HepG2 (cell line): ENCODE measurements at regions not wholly inside any gene's neighbourhood (a gene's known extent, or its start where the extent isn't known, plus 50 kb on each side); places are given as distances from the start of the nearest gene placed in this dataset.
A peak's percentile ranks its signal among the peaks of the same experiment; 100 is the strongest.

Experiments used
- ATF7-NPFF ChIP-seq: sonication (generic); formaldehyde crosslinking; IDR thresholded peaks from 2 replicates; pipeline ENCODE4 v1.8.1; 2023; ENCODE audit warnings: mild to moderate bottlenecking, low read depth, missing genetic modification reagents, moderate library complexity
- CBX2 ChIP-seq, 2 experiments: fragments of 200-600 bp in 1 of 2; sonication (generic); formaldehyde crosslinking in 1 of 2; IDR thresholded peaks; 2 replicates each; pipeline versions ENCODE4 v1.7.0 to v1.8.1; 2018 to 2022; ENCODE audit warnings: low read depth in 2 of 2, low read length in 1 of 2, mild to moderate bottlenecking in 1 of 2, missing genetic modification reagents in 1 of 2
- CEBPB ChIP-seq: IDR thresholded peaks from 2 replicates; pipeline ENCODE4 v1.6.1; 2011; ENCODE audit warnings: low read depth, low read length, improper control_type of control experiment, borderline replicate concordance
- KLF9 ChIP-seq: IDR thresholded peaks from 2 replicates; pipeline ENCODE4 v1.6.1; 2016; ENCODE audit warnings: low read depth
- MED8 ChIP-seq: sonication (generic); formaldehyde crosslinking; IDR thresholded peaks from 2 replicates; pipeline ENCODE4 v1.8.1; 2023; ENCODE audit warnings: mild to moderate bottlenecking, missing genetic modification reagents; ENCODE audit not compliant: insufficient replicate concordance
- MIER2 ChIP-seq: IDR thresholded peaks from 2 replicates; pipeline ENCODE4 v1.6.1; 2016; ENCODE audit warnings: missing biosample characterization, missing genetic modification reagents
- NCOA2 ChIP-seq: sonication (generic); formaldehyde crosslinking; IDR thresholded peaks from 2 replicates; pipeline ENCODE4 v1.8.0; 2022; ENCODE audit warnings: inconsistent platforms
- PCBP1 ChIP-seq: fragments of 200-400 bp; formaldehyde crosslinking; IDR thresholded peaks from 2 replicates; pipeline ENCODE4 v1.6.1; 2017; ENCODE audit warnings: mild to moderate bottlenecking, low read depth, low read length, borderline replicate concordance
- PHF8 ChIP-seq: sonication (generic); formaldehyde crosslinking; IDR thresholded peaks from 2 replicates; pipeline ENCODE4 v1.5.0; 2020; ENCODE audit warnings: missing genetic modification reagents
- PLSCR1 ChIP-seq: sonication (generic); formaldehyde crosslinking; IDR thresholded peaks from 2 replicates; pipeline ENCODE4 v1.5.0; 2020; ENCODE audit warnings: missing genetic modification reagents, mild to moderate bottlenecking, borderline replicate concordance
- REST ChIP-seq, 2 experiments: IDR thresholded peaks; 2 replicates each; pipeline ENCODE4 v1.6.1; 2011 to 2012; ENCODE audit warnings: low read length in 2 of 2, borderline replicate concordance in 1 of 2, low read depth in 1 of 2, mild to moderate bottlenecking in 1 of 2, moderate library complexity in 1 of 2
- SKI ChIP-seq: fragments of 450-650 bp; IDR thresholded peaks from one replicate; pipeline ENCODE4 v1.6.1; 2018; ENCODE audit warnings: mild to moderate bottlenecking; ENCODE audit not compliant: partially characterized antibody
- SRF ChIP-seq: IDR thresholded peaks from 2 replicates; pipeline ENCODE4 v1.6.1; 2011; ENCODE audit warnings: mild to moderate bottlenecking, low read depth, low read length, moderate library complexity
- SRSF1 ChIP-seq: fragments of 200-400 bp; formaldehyde crosslinking; optimal IDR thresholded peaks from 2 replicates; pipeline ENCODE3; 2017; ENCODE audit warnings: mild to moderate bottlenecking, low read depth, low read length, moderate library complexity
- TCF7L2 ChIP-seq: IDR thresholded peaks from 2 replicates; pipeline ENCODE4 v1.6.1; 2011; ENCODE audit warnings: mild to moderate bottlenecking, low read depth, low read length, moderate library complexity
- ZNF138 ChIP-seq: sonication (generic); formaldehyde crosslinking; IDR thresholded peaks from 2 replicates; pipeline ENCODE4 v1.5.0; 2020; ENCODE audit warnings: mild to moderate bottlenecking, low read depth, missing genetic modification reagents
- ZNF296 ChIP-seq: sonication (generic); formaldehyde crosslinking; conservative IDR thresholded peaks from 2 replicates; pipeline ENCODE4 v1.5.0; 2020; ENCODE audit warnings: mild to moderate bottlenecking, missing genetic modification reagents
- TF ChIP-seq, protein P1 (sequence below): sonication (generic); formaldehyde crosslinking; conservative IDR thresholded peaks from 2 replicates; pipeline ENCODE4 v1.8.0; 2022; ENCODE audit warnings: mild to moderate bottlenecking, moderate library complexity, missing genetic modification reagents

DNA sequence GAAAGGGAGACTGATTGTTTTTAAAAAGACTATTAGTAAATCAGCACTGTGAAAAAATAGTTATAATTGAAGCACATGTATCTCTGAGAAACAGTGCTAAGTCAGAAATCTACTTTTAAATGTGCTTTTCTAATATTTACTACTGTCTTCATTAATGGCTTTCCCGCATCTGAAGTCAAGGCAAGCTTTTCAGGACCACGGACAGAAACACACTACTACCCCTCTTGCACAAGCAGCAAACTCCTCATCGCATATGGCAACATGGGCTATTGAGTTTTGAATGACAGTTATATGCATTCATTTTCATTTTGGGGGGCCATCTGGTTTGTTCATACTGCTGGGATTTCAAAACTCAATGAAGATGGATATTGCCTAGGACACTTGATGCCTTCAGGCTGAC lies 433.4 kb upstream of the CAMK1G start (continued):
- TF ChIP-seq, protein P1, sequence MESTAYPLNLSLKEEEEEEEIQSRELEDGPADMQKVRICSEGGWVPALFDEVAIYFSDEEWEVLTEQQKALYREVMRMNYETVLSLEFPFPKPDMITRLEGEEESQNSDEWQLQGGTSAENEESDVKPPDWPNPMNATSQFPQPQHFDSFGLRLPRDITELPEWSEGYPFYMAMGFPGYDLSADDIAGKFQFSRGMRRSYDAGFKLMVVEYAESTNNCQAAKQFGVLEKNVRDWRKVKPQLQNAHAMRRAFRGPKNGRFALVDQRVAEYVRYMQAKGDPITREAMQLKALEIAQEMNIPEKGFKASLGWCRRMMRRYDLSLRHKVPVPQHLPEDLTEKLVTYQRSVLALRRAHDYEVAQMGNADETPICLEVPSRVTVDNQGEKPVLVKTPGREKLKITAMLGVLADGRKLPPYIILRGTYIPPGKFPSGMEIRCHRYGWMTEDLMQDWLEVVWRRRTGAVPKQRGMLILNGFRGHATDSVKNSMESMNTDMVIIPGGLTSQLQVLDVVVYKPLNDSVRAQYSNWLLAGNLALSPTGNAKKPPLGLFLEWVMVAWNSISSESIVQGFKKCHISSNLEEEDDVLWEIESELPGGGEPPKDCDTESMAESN: no peak
- TF ChIP-seq KLF9 (no peak), CEBPB (0 out of 2 replicates have a peak, but pooled peaks have one; percentile 3), REST (IDR thresholded peaks at IDR 0.05; ENCODE audit: borderline replicate concordance in 1 of 2, low read depth in 1 of 2, low read length in 2 of 2) (peak; percentile 48 to 94), PCBP1 (no peak), ATF7-NPFF (CRISPR knock-in tag) (no peak), SRSF1 (no peak), MED8 (no peak), SRF (no peak), CBX2 (IDR thresholded peaks at IDR 0.05; ENCODE audit: low read depth, low read length) (no peak), CBX2 (CRISPR knock-in tag; IDR thresholded peaks at IDR 0.05; ENCODE audit: low read depth) (no peak), TCF7L2 (no peak), ZNF138 (CRISPR knock-in tag) (no peak), PLSCR1 (no peak), MIER2 (CRISPR knock-in tag) (peak; percentile 95), NCOA2 (no peak), SKI (no peak), PHF8 (CRISPR knock-in tag) (no peak), ZNF296 (CRISPR knock-in tag) (no peak)
